GM23248 (cell line): ENCODE measurements at regions not wholly inside any gene's neighbourhood (a gene's known extent, or its start where the extent isn't known, plus 50 kb on each side); places are given as distances from the start of the nearest gene placed in this dataset.

Experiments used
- DNase-seq: peaks from one replicate; pipeline ENCODE4 v3.0.0-alpha.2; 2015
- H2AFZ ChIP-seq: fragments of 200-600 bp; sonication (generic); 2 replicates; pipeline ENCODE4 v1.6.1; 2016; ENCODE audit warnings: antibody characterized with exemption
- H3F3A ChIP-seq: fragments of 200-600 bp; sonication (generic); 2 replicates; pipeline ENCODE4 v1.6.1; 2016; ENCODE audit warnings: mild to moderate bottlenecking, antibody characterized with exemption, mixed run types; ENCODE audit not compliant: insufficient read depth
- H3K27ac ChIP-seq: fragments of 200-600 bp; sonication (generic); 2 replicates; pipeline ENCODE4 v1.5.1; 2016; ENCODE audit warnings: mild to moderate bottlenecking
- H3K27me3 ChIP-seq: fragments of 200-600 bp; sonication (generic); replicated peaks from 2 replicates; pipeline ENCODE4 v1.6.1; 2016; ENCODE audit warnings: mild to moderate bottlenecking; ENCODE audit not compliant: insufficient read depth
- H3K36me3 ChIP-seq: fragments of 200-600 bp; sonication (generic); 2 replicates; pipeline ENCODE4 v1.6.1; 2016; ENCODE audit warnings: low read depth, mild to moderate bottlenecking
- H3K4me1 ChIP-seq: fragments of 200-600 bp; sonication (generic); 2 replicates; pipeline ENCODE4 v1.6.1; 2016; ENCODE audit warnings: mild to moderate bottlenecking; ENCODE audit not compliant: insufficient read depth
- H3K4me2 ChIP-seq: fragments of 200-600 bp; sonication (generic); one replicate; pipeline ENCODE4 v1.6.1; 2016; ENCODE audit warnings: mild to moderate bottlenecking; ENCODE audit not compliant: unreplicated experiment
- H3K4me3 ChIP-seq: fragments of 200-600 bp; sonication (generic); 2 replicates; pipeline ENCODE4 v1.5.1; 2016; ENCODE audit warnings: mild to moderate bottlenecking
- H3K79me2 ChIP-seq: fragments of 200-600 bp; sonication (generic); 2 replicates; pipeline ENCODE4 v1.6.1; 2016; ENCODE audit warnings: mild to moderate bottlenecking; ENCODE audit not compliant: insufficient read depth
- H3K9ac ChIP-seq: fragments of 200-600 bp; sonication (generic); 2 replicates; pipeline ENCODE4 v1.6.1; 2016; ENCODE audit warnings: mild to moderate bottlenecking
- H3K9me2 ChIP-seq: fragments of 200-600 bp; sonication (generic); 2 replicates; pipeline ENCODE4 v1.6.1; 2016; ENCODE audit warnings: mixed run types, mild to moderate bottlenecking, moderate library complexity; ENCODE audit not compliant: insufficient read depth
- H3K9me3 ChIP-seq: fragments of 200-600 bp; sonication (generic); one replicate; pipeline ENCODE4 v1.6.1; 2017; ENCODE audit warnings: low read depth
- H4K20me1 ChIP-seq: fragments of 200-600 bp; sonication (generic); 2 replicates; pipeline ENCODE4 v1.6.0; 2016; ENCODE audit not compliant: insufficient read depth
- EZH2 ChIP-seq: fragments of 200-600 bp; sonication (generic); IDR thresholded peaks from 2 replicates; pipeline ENCODE4 v1.6.1; 2018; ENCODE audit warnings: antibody characterized with exemption, mild to moderate bottlenecking; ENCODE audit not compliant: insufficient read depth, poor library complexity, severe bottlenecking
- EZH2phosphoT487 ChIP-seq: fragments of 200-600 bp; sonication (generic); IDR thresholded peaks from 2 replicates; pipeline ENCODE4 v1.6.1; 2018; ENCODE audit warnings: antibody characterized with exemption, moderate library complexity, mild to moderate bottlenecking, low read depth; ENCODE audit not compliant: insufficient read depth
- WGBS, 2 experiments: methylation state at CpG; one replicate each; pipeline ENCODE4 v1.1.6; 2015 to 2017; ENCODE audit warnings: low lambda C conversion rate in 2 of 2, low coverage in 1 of 2; ENCODE audit errors: missing lambda C conversion rate in 2 of 2; 5-methylcytosine and 5-hydroxymethylcytosine counted together
- in situ Hi-C: fragments of 300-500 bp; cut with MboI; formaldehyde crosslinking; loops from 2 replicates; pipeline ENCODE4 v1.15.0; 2020

DNA sequence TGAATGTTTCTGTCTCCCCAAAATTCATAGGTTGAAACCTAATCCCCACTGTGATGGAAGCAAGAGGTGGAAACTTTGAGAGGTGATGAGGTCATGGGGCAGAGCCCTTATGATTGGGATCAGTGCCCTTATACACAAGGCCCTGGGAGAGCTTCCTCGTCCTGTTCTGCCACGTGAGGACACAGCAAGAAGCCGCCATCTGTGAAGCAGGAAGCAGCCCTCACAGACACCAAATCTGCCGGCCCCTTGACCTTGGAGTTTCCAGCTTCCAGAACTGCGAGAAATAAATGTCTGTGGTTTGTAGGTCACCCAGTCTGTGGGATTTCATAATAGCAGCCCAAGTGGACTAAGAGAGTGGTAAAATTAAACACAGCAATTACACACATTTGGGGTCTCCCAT, 737.4 kb downstream of the UQCRFS1 start:
- Histone ChIP-seq H3K4me1 (peaks cover 14% of the 10 kb centered on the region), H3K9me2 (no peaks in the 10 kb centered on the region), H3K9ac (no peak overlapping the region), H3K36me3 (no peaks in the 10 kb centered on the region), H3F3A (no peaks in the 10 kb centered on the region; the same call in 1 of the 2 replicates), H3K4me3 (no peak overlapping the region), H4K20me1 (no peaks in the 10 kb centered on the region), H3K79me2 (no peaks in the 10 kb centered on the region), H3K4me2 (no peak overlapping the region), H3K27ac (no peak overlapping the region), H2AFZ (no peak overlapping the region), H3K9me3 (no peaks in the 10 kb centered on the region), H3K27me3 (0 out of 2 replicates have a peak, but pooled peaks cover 9% of the 10 kb centered on the region)
- DNase-seq, result no peak
- 9 to 14% methylated on average over 5 of the region's 5 CpGs for WGBS, 2 experiments
- no peak for TF ChIP-seq EZH2
- no peak for TF ChIP-seq EZH2phosphoT487
- in situ Hi-C loops, result no loop called here

DNA sequence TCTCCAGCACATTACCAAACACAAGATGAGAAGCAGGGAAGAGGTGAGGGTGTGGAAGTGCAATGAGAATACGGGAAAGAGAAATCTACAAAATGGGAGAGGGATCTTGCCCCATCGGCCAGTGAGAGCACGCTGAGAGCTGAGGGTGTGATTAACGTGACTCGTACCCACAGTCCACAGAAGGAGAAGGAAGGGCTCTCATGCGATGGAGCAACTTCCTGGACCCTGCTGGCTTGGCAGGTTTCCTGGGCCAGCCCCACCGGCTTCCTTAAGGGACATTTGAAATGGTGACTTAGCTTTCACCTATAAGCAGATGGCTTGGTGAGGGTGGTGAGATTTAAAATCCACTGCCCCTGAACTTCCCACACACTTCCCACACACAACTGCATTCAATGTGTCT, 740.1 kb downstream of the UQCRFS1 start:
- 37 to 39% methylated on average over 7 of the region's 7 CpGs for WGBS, 2 experiments
- Histone ChIP-seq H2AFZ (no peak overlapping the region), H3K27ac (no peak overlapping the region), H3K4me2 (no peak overlapping the region), H4K20me1 (no peaks in the 10 kb centered on the region), H3K9ac (no peak overlapping the region), H3K36me3 (no peaks in the 10 kb centered on the region), H3K9me3 (no peaks in the 10 kb centered on the region), H3K79me2 (no peaks in the 10 kb centered on the region), H3K4me1 (peaks cover 33% of the 10 kb centered on the region), H3K4me3 (no peak overlapping the region), H3K9me2 (no peaks in the 10 kb centered on the region), H3F3A (peaks cover 11% of the 10 kb centered on the region), H3K27me3 (0 out of 2 replicates have a peak, but pooled peaks cover 9% of the 10 kb centered on the region)
- in situ Hi-C loops, result no loop called here
- no peak for TF ChIP-seq EZH2
- TF ChIP-seq EZH2phosphoT487, result no peak
- DNase-seq, result peak; percentile 30

DNA sequence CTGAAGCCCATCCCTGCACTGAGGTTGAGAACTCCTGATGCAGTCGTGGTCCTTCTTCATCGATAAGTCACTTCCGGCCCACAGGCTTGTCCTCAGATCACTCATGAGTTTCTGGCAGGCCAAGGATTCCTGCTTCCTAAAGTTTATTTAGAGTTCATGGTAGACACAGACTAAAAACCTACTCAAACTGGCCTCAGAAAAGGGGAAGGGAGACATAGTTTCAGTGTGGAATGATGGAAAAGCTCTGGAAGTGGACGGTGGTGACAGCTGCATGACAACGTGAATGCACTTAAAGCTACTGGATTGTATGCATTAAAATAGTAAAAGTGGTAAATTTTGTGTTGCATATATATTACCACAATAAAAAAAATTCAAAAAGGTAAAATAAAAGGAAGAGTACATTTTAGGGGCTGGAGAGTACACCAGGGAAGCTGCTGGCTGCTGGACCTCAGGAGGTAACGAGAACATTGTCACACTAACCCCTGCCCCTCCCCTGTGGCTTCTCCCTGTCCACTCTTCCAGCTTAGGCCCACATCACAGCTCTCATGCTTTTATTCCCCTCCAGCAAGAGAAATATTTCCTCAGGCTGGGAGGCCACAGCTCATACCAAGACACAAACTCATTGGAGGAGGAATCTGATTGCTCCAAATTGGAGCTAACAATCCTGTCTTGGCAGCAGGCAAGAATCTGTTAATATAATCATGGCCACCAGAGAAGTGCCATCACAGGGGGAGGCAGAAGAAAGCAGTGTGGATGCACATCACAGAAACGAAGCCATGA, 741.0 kb downstream of the UQCRFS1 start:
- Histone ChIP-seq H4K20me1 (no peaks in the 10 kb centered on the region), H3K4me1 (peaks cover 33% of the 10 kb centered on the region), H3K27me3 (0 out of 2 replicates have a peak, but pooled peaks cover 6% of the 10 kb centered on the region), H3K4me3 (no peak overlapping the region), H3K9ac (no peak overlapping the region), H3K9me3 (no peaks in the 10 kb centered on the region), H3K27ac (no peak overlapping the region), H3K36me3 (no peaks in the 10 kb centered on the region), H3K9me2 (no peaks in the 10 kb centered on the region), H3K79me2 (no peaks in the 10 kb centered on the region), H3F3A (peaks cover 12% of the 10 kb centered on the region), H2AFZ (no peak overlapping the region), H3K4me2 (no peak overlapping the region)
- in situ Hi-C loops, result no loop called here
- 69 to 70% methylated on average over 7 of the region's 7 CpGs for WGBS, 2 experiments
- TF ChIP-seq EZH2phosphoT487 (no peak), EZH2 (no peak)
- peak; percentile 57 for DNase-seq

DNA sequence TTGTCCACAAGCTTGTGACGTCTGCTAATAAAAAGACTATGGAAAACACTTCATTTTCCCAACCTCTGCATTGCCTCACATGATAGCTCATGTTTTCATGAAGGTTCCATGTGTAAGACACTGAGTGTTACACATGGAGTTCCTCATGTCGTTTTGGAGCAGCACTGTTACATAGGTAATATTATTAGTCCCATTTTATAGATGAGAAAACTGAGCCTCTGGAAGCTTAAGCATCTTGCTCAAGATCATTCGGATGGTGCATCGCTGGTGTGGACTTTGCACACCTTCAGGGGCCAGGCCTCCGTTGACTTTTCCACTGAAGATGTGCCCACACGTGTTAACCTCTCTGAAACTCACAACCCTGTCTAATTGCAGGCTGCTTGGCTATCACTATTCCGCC, 743.4 kb downstream of the UQCRFS1 start:
- 71 to 74% methylated on average over 7 of the region's 7 CpGs for WGBS, 2 experiments
- Histone ChIP-seq H2AFZ (no peak overlapping the region), H3K4me1 (peaks cover 48% of the 10 kb centered on the region), H3K79me2 (no peaks in the 10 kb centered on the region), H3K9ac (0 out of 2 replicates have a peak overlapping the region, but pooled peaks have one; percentile 56), H3K9me2 (no peaks in the 10 kb centered on the region), H3K27me3 (no peaks in the 10 kb centered on the region), H4K20me1 (no peaks in the 10 kb centered on the region), H3K4me3 (peak overlapping the region; percentile 60), H3K9me3 (no peaks in the 10 kb centered on the region), H3K27ac (peak overlapping the region; percentile 84), H3F3A (peaks cover 12% of the 10 kb centered on the region), H3K4me2 (peak overlapping the region; percentile 69), H3K36me3 (no peaks in the 10 kb centered on the region)
- in situ Hi-C loops, result no loop called here
- no peak for TF ChIP-seq EZH2
- no peak for TF ChIP-seq EZH2phosphoT487
- DNase-seq, result no peak
